Sciatic nerve (tissue), 2 donors: ENCODE measurements at regions not wholly inside any gene's neighbourhood (a gene's known extent, or its start where the extent isn't known, plus 50 kb on each side); places are given as distances from the start of the nearest gene placed in this dataset.
"Not testable (repeated sequence)": the region's sequence is repeated elsewhere in the genome, so short reads cannot be mapped to it uniquely, and the experiment has no call there.

Source experiments
- ATAC-seq: fragments of 200-7000 bp; cut with Tn5 transposase; one replicate; pipeline ENCODE4 v1.9.1; 2020; ENCODE audit warnings: mild to moderate bottlenecking, moderate library complexity
- DNase-seq: peaks from one replicate; pipeline ENCODE4 v3.0.0-alpha.2; 2020; ENCODE audit warnings: low spot score
- intact Hi-C: fragments of 100-400 bp; cut with DNase I; formaldehyde crosslinking; loops from one replicate; pipeline ENCODE4 v1.14.2; 2022
- donor health status: DM: no; HTN: no; CAD: no.
- donor health status: DM: no; HTN: no; CAD: no.

DNA sequence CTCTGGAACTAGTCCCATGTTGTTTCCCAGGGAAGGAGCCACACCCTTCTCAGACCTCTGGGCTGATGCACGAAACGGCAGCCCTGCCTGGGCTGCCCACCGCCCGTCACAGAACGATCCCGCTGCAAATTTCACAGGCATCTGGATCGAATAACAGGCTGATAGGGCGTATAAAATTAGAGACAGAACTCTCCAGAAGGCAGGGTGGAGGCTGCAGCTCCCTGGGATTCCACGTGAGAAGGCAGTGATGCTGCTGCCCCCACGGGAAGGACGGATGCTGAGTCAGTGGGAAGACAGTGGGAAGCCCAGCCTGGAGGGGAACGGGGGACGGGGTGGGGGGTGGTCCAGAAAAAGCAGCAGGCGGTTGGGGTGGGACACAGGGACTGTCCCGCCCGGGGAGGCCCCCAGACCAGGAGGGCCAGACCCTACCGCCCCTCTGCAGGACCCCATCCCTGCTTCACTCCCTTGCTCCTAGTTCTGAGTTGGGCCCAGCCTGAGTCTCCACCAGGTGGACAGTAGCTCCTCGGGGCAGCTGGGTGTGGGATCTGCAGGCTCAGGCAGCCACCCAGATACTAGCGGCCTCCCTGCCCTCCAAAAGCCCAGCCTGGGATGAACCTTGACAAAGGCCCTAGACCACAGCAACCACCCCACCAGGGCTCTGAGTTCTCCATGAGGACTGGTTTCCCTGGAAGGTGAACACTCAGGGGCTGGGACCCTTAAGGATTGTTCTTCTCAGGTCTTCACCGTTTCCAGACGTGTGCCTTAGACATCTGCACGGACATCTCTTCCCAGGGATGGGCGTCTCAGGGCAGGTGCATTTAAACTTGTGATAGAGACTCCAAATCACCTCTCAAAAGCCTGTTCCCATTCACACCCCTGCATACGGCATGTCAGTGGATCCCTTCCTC is 117.8 kb downstream of the METRNL start:
- ATAC-seq (peak; percentile 9), DNase-seq (peak; percentile 65)
- intact Hi-C loops, result no loop called here

- peak; percentile 57 for DNase-seq
- intact Hi-C loops, result no loop called here
- ATAC-seq, result no peak
These were observed 119.2 kb downstream of the METRNL start for GRCh38 chr17:83198366-83199341.

DNA sequence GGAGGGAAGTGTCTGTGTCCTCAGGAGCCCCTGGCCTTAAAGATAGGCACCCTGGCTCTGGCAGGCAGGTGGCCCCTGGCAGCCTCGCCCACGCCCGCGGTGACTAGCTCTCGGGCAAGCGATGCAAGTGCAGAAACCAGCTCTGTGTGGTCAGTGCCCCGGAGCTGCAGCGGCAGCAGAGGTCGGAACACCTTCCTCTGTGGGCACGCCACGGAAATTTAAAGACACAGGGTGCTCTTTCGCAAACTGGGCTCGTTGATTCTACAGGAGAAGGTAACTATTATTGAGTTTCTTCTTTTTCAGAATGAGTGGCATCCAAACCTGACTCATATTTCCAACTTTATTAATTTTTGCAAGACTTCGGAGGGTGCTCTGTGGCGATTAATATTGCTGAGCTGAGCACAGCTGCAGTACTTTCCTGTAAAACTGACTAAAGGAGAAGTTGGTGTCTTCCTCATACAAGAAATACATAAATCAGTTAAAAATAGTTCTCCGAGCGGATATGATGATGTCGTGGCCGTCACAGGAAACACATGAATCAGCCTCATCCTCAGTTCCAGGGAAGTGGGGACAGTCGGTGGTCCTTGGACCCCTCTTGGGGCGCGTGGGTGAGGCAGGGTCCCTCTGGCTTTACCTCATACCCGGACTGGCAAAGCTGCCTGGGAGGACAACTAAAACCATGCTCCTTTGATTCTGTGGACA is 120.2 kb downstream of the METRNL start:
- intact Hi-C loops, result no loop called here
- ATAC-seq (peak; percentile 1), DNase-seq (peak; percentile 77)

GRCh38 chr17:83200231-83200699 is 120.9 kb downstream of the METRNL start:
- ATAC-seq, result no peak
- intact Hi-C loops, result no loop called here
- peak; percentile 81 for DNase-seq

DNA sequence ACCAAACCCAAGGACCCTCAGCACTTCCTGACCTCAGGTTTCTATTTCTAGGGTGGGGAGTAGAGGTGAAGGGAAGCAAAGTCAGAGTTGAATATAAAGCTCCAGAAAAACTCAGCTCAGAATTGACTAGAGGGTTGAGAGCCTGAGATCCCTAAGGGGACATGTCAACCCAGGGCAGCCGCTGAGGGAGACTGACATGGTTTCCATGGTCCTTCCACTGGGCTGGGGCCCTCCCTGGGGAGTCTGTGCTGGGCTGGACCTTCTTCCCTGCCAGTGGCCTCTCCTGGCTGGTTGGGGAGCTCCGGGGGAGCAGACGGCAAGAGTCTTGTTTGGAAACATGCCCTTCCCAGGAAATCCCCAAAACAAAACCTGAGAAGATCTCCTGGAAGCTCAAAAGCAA is 121.3 kb downstream of the METRNL start:
- DNase-seq, result peak; percentile 66

GRCh38 chr17:83201206-83202001 is 122.0 kb downstream of the METRNL start:
- intact Hi-C loops, result no loop called here
- DNase-seq, result peak; percentile 51
- no peak for ATAC-seq

More for the DNA sequence above, 121.3 kb downstream of the METRNL start:
- intact Hi-C loops, result no loop called here
- ATAC-seq, result no peak

- ATAC-seq, result peak; percentile 0
- peak; percentile 56 for DNase-seq
- intact Hi-C loops, result no loop called here
These were observed 122.9 kb downstream of the METRNL start for GRCh38 chr17:83202002-83203000.

DNA sequence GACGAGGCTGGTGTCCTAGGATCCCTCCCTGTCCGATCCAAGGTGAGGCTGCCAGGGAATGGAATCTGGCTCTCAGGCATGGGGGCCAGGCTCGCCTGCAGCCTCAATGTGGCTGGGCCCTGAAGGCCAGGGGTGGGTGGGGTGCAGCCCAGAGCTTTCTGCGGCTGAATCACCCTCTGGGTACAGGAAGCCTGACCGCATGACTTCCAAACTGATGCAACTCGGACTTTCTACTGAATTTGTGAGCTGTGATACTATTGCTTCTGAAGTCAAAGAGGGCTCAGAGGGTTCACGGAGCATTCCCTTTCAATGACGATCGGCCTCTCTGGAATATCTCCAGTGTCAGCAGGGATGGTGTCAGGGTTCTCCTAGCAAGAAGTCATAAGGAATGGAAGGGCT is 123.7 kb downstream of the METRNL start:
- peak; percentile 80 for DNase-seq
- intact Hi-C loops, result no loop called here
- peak; percentile 85 for ATAC-seq

DNA sequence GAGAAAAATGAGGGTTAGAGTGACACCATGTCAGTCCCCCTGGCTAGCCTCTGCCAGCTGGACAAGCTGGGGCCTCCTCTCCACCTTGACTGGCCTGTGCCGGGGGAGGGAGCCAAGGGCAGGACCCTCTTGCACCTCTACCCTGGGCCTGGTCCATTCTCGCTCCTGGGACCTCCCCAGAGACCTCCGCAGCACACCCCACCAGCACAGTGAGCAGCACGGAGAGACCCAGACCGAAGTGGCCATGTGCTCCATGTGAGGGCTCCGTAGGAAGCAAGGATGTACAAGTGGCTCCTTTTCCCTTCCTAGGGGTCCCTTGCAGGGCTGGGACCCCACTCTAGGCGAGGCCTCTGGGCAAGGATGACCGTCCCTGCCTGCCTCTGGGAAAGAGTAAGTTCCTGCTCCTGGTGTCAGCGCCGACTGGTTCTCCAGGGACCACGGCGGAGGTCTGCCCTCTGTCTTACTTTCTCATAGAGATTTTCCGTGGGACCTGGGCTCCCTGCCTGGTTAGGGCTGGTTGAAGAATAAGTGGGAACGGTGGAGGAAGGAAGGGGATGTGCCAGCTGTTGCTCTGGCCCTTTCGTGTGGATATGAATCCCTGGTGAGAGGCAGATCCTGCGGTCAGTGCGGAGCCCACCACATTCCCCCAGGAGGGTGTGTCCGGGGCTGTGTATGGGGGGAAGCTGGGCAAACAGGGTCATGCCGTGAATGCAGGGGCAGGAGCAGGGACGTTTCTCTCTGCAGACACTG is 124.2 kb downstream of the METRNL start:
- intact Hi-C loops, result no loop called here
- DNase-seq, result peak; percentile 65
- peak; percentile 25 for ATAC-seq

GRCh38 chr17:83204230-83204725 is 124.9 kb downstream of the METRNL start:
- ATAC-seq, result no peak
- no peak for DNase-seq
- intact Hi-C loops, result no loop called here

- intact Hi-C loops, ATAC-seq: not testable (repeated sequence)
- peak; percentile 56 for DNase-seq
These were observed 125.5 kb downstream of the METRNL start for GRCh38 chr17:83204736-83205386.

- DNase-seq, result peak; percentile 89
- intact Hi-C loops, result not testable (repeated sequence)
These were observed 126.1 kb downstream of the METRNL start for GRCh38 chr17:83205387-83206035.

DNA sequence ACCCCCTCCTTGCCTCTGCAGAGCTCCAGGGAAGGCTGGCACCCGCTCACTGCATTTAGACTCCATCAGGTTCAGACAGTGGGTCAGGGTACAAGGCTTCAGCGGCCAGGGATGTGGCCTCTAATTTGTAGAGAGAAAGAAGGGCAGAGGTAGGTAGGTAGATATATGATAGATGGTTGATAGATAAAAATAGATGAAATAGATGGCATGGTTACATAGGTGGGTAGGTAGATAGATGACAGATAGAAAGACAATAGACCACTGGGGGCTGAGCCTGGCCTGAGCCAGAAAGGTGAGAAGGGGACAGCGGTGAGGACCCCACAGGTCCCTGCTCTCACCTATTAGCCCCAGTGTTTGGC is 126.6 kb downstream of the METRNL start:
- ATAC-seq, intact Hi-C loops, DNase-seq: not testable (repeated sequence)

More at GRCh38 chr17:83205387-83206035, 126.1 kb downstream of the METRNL start:
- not testable (repeated sequence) for ATAC-seq

DNA sequence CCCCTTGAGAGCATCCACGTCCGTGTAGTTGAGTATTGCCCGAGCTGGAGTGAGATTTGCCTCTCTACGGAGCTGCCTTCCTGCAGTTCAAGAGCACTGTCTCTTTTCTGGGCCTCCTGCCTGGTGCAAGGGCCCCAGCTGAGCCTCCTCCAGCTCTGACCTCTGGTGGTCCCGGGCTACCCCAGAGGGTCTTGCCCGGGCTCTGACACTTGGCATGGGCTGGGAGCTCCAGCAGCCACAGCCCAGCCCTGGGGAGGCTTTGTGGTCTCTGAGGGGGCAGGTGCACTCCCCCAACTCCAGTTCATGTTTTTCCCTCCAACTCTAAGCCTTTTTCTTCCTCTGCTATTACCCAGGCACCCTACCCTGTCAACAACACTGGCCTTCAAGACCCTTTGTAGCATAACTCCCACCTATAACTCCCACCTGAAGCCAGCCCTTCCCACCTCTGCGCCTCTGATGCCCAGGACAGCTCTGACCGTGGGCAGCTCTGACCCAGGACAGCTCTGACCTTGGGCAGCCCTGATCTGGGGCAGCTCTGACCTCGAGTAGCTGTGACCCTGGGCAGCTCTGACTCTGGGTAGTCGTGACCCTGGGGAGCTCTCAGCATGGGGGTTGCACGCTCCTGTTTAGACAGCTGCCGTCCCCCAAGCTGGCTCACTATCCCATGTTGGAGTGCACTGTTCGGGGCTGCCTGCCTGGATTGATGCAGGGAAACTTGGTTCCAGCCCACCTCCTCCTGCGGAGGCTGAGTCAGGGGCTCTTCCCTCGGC is 127.6 kb downstream of the METRNL start:
- peak; percentile 53 for DNase-seq
- ATAC-seq, intact Hi-C loops: not testable (repeated sequence)
